HFF-Myc (cell line): ENCODE measurements at regions not wholly inside any gene's neighbourhood (a gene's known extent, or its start where the extent isn't known, plus 50 kb on each side); places are given as distances from the start of the nearest gene placed in this dataset.
"Not testable (repeated sequence)": the region's sequence is repeated elsewhere in the genome, so short reads cannot be mapped to it uniquely, and the experiment has no call there.

Experiments
- DNase-seq: peaks from one replicate; pipeline ENCODE4 v3.0.0-alpha.2; 2011; ENCODE audit warnings: low read depth; ENCODE audit errors: extremely low read depth
- H3K4me3 ChIP-seq: replicated peaks from 2 replicates; pipeline ENCODE4 v1.5.1; 2011; ENCODE audit warnings: low read depth, mild to moderate bottlenecking, control low read depth, low read length
- TF ChIP-seq, protein P1 (sequence below): IDR thresholded peaks from 2 replicates; pipeline ENCODE4 v1.5.1; 2012; ENCODE audit warnings: mild to moderate bottlenecking, low read depth, low read length, control low read depth; ENCODE audit errors: missing control alignments

- DNase-seq, result no peak
- TF ChIP-seq, protein P1, sequence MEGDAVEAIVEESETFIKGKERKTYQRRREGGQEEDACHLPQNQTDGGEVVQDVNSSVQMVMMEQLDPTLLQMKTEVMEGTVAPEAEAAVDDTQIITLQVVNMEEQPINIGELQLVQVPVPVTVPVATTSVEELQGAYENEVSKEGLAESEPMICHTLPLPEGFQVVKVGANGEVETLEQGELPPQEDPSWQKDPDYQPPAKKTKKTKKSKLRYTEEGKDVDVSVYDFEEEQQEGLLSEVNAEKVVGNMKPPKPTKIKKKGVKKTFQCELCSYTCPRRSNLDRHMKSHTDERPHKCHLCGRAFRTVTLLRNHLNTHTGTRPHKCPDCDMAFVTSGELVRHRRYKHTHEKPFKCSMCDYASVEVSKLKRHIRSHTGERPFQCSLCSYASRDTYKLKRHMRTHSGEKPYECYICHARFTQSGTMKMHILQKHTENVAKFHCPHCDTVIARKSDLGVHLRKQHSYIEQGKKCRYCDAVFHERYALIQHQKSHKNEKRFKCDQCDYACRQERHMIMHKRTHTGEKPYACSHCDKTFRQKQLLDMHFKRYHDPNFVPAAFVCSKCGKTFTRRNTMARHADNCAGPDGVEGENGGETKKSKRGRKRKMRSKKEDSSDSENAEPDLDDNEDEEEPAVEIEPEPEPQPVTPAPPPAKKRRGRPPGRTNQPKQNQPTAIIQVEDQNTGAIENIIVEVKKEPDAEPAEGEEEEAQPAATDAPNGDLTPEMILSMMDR, result no peak
Observed at GRCh38 chr3:168956076-168956475, 707.4 kb downstream of the MECOM start.

DNA sequence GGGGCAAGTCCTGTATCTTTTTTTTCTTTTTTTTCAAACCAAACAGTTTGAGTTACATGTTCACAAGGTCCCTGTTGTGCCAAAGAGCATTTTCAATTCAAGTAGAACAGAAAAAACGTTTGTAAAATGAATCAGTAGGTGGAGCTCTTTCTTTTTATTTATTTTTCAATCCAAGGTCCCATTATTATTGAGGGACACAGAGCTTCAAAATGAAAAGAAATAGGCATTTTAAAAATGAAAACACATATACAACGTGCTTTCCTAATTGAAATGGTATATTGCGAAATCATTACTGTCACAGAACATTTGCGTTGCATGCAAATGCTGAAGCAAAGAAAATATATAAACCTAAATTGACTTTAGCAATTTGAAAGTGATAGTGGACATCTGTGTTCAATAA, 711.0 kb downstream of the MECOM start:
- no peak overlapping the region for H3K4me3 ChIP-seq
- DNase-seq, result no peak
- TF ChIP-seq, protein P1, result no peak

More at GRCh38 chr3:168956076-168956475, 707.4 kb downstream of the MECOM start:
- H3K4me3 ChIP-seq, result no peak overlapping the region

GRCh38 chr3:168951884-168952283, 711.6 kb downstream of the MECOM start:
- H3K4me3 ChIP-seq, result no peak overlapping the region
- TF ChIP-seq, protein P1, result no peak
- no peak for DNase-seq

DNA sequence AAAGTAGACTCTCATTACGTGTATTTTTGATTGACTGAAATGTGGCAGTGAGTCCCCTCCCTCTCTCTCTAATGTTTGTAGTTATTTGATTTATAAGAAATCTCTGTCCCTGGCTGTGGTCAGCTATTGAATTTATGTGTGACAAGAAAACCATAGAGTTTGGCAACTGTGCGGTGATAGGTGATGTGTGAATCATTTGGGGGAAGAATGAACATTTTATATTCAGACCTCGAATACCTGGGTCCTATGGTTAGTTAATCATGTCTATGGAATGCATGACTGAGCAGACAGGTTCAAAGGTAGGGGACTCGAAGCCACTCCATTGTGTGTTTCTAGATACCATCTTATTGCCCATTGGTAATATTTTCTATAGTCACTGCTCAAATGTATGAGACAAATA, 712.1 kb downstream of the MECOM start:
- DNase-seq, result no peak
- no peak overlapping the region for H3K4me3 ChIP-seq
- TF ChIP-seq, protein P1, result no peak

- no peak for DNase-seq
- TF ChIP-seq, protein P1, result no peak
- no peak overlapping the region for H3K4me3 ChIP-seq
Observed at GRCh38 chr3:168950622-168951021, 712.9 kb downstream of the MECOM start.

GRCh38 chr3:168939651-168940238, 723.8 kb downstream of the MECOM start:
- no peak for DNase-seq
- TF ChIP-seq, protein P1, result no peak
- H3K4me3 ChIP-seq, result no peak overlapping the region

DNA sequence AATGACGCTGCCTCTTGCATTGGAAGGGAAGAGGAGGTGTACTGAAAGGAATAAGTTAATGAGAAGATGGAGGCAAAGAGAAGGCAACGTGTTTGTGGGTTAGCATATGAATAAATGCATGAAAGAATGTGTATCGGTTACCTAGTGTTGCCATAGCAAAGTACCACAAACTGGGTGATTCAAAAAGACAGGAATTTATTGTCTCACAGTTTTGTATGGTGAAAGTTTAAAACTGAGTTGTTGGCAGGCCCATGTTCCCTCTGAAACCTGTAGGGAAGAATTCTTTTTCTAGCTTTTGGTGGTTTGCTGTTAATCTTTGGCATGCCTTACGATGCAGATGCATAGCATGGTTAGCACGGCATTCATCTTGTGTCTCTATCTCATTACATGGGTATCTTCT, 729.9 kb downstream of the MECOM start:
- TF ChIP-seq, protein P1, result no peak
- no peak overlapping the region for H3K4me3 ChIP-seq
- DNase-seq, result no peak

- H3K4me3 ChIP-seq, DNase-seq: not testable (repeated sequence)
Observed at GRCh38 chr3:168929997-168930396, 733.5 kb downstream of the MECOM start.
